HG03378 (cell line): ENCODE measurements at regions not wholly inside any gene's neighbourhood (a gene's known extent, or its start where the extent isn't known, plus 50 kb on each side); places are given as distances from the start of the nearest gene placed in this dataset.

Experiments
- ATAC-seq: cut with Tn5 transposase; IDR thresholded peaks from one replicate; pipeline ENCODE4 v1.9.1; 2021; ENCODE audit warnings: mild to moderate bottlenecking, moderate library complexity; ENCODE audit not compliant: unreplicated experiment

- ATAC-seq, result no peak
Measured at GRCh38 chr3:72193771-72194430, 409.0 kb upstream of the PROK2 start.

DNA sequence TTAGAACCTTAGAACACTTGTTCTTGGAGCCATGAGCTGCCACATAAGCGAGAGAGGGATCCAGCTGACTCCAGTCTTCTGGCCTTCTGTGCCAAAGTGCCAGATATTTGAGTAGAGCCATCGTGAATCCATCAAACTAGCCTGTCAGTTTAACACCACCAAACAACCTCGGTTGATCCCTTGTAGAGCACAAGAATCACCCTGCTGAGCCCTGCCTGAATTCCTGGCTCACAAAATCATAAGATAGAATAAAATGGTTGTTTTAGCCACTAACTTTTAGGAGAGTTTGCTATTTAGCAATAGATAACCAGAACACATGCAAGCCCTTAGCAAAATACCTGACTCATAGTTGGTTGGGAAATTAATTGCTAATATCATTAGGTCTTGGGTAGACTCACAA, 407.6 kb upstream of the PROK2 start:
- no peak for ATAC-seq

DNA sequence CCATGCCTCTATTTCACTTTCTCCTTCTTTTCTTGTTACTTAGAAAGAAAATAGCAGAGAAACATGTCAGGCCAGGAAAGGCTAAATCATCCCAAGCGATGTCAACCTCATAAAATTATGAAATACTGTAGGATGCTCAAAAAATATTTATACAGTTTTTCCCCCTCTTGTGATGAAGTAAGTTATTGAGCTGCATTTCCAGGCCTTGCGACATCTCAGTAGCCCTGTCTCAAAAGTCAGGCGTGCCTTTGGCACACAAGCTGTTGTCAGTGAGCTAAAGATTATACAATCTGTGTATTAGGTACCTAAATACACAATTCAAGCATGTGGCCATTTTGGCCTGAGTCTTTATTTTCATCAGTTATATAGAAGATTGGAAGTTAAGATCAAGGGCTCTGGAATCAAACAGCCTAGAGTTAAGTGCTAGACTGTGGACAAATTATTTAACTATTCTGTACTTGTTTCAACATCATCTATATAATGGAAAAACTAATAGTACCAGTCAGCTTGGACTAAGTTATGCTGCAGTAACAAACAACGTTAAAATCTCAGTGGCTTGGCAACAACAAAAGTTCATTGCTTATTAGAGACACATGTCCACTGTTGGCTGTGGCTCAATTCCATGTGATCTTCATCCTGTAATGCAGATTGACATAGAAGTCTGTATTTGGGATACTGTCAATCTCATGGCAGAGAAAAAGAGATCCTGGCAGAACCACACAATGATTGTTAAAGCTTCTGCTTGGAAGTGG, 406.4 kb upstream of the PROK2 start:
- ATAC-seq, result no peak

DNA sequence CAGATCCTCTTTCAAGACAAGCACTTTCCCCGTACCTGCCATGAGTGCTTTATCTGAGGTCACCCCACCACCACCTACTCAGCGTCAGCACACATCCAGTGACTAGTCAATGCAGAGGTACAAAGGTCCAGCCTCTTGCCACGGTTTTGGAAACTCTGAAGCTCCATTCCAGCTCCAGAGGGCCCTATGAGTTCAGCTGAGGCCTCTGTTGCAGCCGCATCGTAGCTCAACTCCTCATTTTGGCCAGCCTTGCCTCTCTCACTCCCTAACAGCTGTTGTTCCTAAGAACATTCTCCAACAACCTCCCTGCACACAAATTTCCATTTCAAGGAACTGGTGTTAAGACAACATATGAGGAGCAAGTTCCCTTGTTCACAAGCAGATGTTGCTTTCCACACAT, 405.1 kb upstream of the PROK2 start:
- ATAC-seq, result no peak

DNA sequence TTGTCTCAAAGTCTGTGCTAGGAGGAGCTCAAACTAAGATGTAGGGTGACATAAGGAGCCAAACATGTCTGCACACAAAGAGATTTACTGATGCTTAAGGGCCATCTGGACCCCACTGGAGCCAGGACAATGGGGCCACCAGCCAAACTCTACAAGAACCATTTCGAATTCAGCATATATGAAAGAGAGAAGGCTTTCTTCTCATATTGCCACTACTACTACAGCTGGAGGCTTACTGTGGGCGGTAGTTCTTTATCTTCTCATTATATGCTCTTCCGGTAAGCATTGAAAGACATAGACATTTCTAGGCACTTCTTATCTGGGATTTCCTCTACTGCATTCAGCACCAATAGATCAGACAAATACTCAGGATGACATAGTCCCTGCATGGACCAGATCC, 404.4 kb upstream of the PROK2 start:
- no peak for ATAC-seq

GRCh38 chr3:72188536-72188935, 403.6 kb upstream of the PROK2 start:
- ATAC-seq, result no peak

DNA sequence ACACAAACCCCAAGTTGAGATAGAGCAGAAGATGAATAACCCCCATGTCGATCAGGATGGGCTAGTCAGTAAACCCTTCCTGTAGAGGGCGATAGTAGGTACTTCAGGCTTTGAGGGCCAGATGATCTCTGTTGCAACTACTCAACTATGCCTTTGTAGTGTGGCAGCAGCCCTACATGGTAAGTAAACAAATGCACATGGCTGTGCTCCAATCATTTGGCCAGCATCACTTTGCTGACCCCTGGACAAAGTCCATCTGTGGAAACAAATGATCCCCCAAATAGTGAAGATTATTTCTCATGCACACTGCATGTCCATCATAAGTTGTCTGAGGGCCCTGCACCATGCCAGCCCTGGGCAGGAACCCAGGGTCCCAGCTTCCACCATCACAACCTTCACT, 402.2 kb upstream of the PROK2 start:
- ATAC-seq, result no peak

DNA sequence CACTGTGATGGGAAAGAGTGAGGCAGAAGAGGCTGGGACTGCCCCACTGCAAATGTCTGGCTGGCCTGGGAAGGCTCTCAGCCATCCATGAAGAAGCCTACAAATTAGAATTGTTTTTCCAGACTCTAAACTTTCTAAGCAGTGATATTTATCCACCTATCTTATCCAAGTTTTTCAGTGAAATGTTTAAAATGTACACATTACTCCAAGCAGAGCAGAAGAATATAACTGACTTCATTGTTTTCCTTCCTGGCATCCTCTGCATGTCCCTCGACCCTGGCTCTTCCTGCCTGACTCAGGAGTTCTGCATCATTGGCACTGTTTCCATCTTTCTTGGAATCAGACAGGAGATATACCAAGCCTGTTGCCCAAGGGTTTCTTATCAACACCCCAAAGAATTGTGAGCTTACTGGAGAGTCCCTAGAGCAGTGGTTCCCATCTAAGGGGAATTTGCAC, 401.5 kb upstream of the PROK2 start:
- no peak for ATAC-seq

- no peak for ATAC-seq
Measured at GRCh38 chr3:72185549-72186399, 400.8 kb upstream of the PROK2 start.

- ATAC-seq, result no peak
Measured at GRCh38 chr3:72183489-72183888, 398.5 kb upstream of the PROK2 start.

DNA sequence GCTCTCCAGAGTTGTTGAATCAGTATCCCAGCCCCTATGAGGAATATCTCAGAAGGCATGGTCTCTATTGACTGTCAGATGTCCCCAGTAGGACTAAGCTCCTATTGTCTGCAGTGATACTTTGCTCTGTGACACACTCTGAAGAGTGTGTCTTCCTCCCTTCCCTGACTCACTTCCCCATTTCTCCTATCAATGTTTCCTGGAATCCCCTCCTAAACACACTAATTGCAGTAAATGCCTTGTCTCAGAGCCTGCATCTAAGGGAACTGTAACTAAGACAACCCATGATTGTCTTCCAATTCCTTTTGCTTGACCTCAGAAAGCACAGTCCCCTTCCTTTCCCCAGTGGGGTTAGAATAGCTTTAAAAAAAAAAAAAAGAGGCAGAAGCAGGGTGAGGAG, 397.3 kb upstream of the PROK2 start:
- no peak for ATAC-seq

GRCh38 chr3:72181251-72181650, 396.3 kb upstream of the PROK2 start:
- ATAC-seq, result no peak

- ATAC-seq, result no peak
Measured at GRCh38 chr3:72180405-72180804, 395.5 kb upstream of the PROK2 start.

GRCh38 chr3:72179107-72179464, 394.1 kb upstream of the PROK2 start:
- no peak for ATAC-seq

- no peak for ATAC-seq
Measured at GRCh38 chr3:72178463-72179106, 393.6 kb upstream of the PROK2 start.

DNA sequence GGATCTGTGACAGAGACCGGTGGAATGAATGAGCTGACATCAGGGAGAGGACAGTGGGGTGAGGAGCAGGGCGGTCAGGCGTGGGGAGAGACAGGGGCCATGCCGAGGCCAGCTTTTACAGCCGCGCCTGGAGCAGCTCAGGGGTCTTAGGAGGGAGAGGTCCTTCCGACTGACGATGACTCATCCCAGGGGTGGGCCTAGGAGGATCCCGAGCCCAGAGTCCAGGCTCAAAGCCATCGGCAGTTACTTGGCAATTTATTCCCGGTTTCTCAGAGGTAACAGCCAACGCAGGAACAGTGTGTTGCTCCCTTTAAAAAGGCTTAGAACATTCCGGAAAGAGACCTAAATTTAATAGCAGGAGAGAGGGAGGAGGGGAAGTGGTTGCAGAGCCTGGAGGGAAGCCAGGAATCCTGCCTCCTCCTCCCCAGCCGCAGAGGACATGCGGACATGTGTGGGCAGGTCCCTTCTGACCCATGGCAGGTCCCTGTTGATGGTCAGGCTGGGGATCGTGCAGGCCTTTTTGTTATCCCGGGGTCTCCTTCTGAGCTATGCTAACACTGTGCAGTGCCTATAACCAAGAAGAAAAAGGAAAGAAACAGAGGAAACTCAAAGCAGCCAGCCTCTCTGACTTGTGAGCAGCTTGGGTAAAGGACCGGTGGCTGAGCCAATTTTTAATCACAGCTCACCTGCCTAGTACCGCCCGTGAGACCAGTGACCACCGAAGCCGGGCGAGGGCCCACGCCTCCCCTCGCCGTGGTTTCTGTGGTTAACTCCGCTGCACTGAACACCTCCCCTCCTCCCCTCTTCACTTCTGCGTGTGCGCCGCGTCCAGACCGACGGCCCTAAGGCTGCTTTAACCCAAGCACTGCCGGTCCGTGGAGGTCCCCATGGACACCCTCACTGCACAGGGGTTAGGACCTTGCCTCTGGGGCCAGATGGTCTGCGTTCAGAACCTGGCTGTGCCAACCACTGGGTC, 392.4 kb upstream of the PROK2 start:
- peak; percentile 27 for ATAC-seq

GRCh38 chr3:72176537-72177041, 391.6 kb upstream of the PROK2 start:
- peak; percentile 94 for ATAC-seq

DNA sequence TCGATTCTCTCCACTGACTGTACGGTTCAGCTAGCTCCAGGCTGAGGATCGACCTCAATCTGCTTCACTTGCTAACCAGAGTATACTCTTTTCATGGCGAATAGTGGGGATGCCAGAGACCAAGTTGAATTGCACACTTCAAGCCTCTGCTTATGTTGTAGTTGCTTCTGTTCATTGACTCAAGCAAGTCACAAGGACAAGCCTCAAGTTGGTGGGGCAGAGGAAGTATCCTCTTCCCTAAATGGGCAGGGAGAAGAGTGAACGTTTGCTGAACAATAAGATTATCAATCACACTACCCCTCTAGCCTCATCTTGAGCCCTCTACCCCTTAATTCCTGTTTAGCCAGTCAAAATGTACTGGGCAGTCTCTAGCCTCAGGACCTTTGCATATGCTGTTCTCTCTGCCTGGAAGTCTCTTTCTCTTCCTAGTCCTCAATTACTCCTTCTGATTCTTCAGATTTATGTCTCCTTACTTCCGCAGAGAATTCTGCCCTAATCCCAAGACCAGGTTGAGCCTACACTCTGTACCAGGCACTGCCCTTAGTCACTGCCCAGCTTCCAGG, 390.4 kb upstream of the PROK2 start:
- ATAC-seq, result no peak

DNA sequence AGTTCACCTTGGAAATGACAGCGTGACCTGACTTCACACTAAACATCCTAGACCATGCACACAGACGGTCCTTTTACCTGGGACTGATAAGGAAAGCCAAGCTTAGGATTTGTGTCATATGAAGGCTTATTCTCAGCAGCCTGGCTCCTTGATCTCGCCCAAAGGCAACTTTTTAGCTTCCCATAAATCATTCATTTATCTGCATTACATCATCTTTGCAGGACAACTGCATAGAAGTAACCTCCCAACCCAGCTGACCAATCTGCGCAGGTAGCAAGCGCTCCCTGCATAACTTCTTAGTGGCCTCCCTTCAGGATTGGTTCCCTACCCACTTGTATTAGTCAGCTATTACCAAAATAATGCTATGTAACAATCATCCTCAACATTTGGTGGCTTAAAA, 389.9 kb upstream of the PROK2 start:
- no peak for ATAC-seq

GRCh38 chr3:72174040-72174439, 389.1 kb upstream of the PROK2 start:
- ATAC-seq, result no peak
